Adrenal gland (tissue), 5 donors: ENCODE measurements at regions not wholly inside any gene's neighbourhood (a gene's known extent, or its start where the extent isn't known, plus 50 kb on each side); places are given as distances from the start of the nearest gene placed in this dataset.

Experiments
- CTCF ChIP-seq, 6 experiments: fragments of 450-650 bp in 4 of 6; fragments of 200-600 bp in 2 of 6; sonication (generic) in 1 of 6; IDR thresholded peaks; 1 replicate in 5 of 6; 2 replicates in 1 of 6; pipeline versions ENCODE4 v1.5.1 to v1.8.0; 2016 to 2021; ENCODE audit warnings: antibody characterized with exemption in 6 of 6, mild to moderate bottlenecking in 2 of 6, moderate library complexity in 1 of 6
- POLR2A ChIP-seq, 2 donors: fragments of 450-650 bp; IDR thresholded peaks; one replicate each; pipeline ENCODE4 v1.6.1; 2017; ENCODE audit warnings: antibody characterized with exemption in 2 of 2, mild to moderate bottlenecking in 2 of 2, moderate library complexity in 1 of 2
- donor health status: DM: no; HTN: no; CAD: no.

- TF ChIP-seq CTCF (IDR thresholded peaks at IDR 0.05), result no peak
- no peak for TF ChIP-seq POLR2A (IDR thresholded peaks at IDR 0.05)
Observed at GRCh38 chr12:41635626-41636364, 447.7 kb downstream of the PDZRN4 start.
